NCI-H146 treated with DMSO at 0.1 percent for 48 hours (cell line): ENCODE measurements at regions not wholly inside any gene's neighbourhood (a gene's known extent, or its start where the extent isn't known, plus 50 kb on each side); places are given as distances from the start of the nearest gene placed in this dataset.
"Not testable (repeated sequence)": the region's sequence is repeated elsewhere in the genome, so short reads cannot be mapped to it uniquely, and the experiment has no call there.

Source experiments
- DNase-seq: peaks from one replicate; lab custom pipeline; 2025; ENCODE audit not compliant: unreplicated experiment; lab: John Stamatoyannopoulos, UW

DNA sequence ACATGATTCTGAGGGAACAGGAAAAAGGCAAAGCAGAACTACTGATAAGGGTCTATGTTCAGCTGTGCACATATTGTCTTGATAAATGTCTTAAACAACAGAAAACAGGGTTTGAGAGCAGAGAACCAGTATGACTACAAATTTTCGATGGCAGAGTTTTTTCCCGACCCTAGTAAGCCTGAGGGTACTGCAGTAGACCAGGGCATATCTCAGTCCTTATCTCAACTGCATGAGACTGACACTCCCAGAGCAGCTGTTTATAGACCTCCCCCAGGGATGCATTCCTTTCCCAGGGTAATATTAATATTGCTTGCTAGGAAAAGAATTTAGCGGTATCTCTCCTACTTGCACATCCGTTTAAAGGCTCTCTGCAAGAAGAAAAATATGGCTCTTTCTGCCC is 1176.8 kb upstream of the ADGRB3 start:
- DNase-seq, result no peak

DNA sequence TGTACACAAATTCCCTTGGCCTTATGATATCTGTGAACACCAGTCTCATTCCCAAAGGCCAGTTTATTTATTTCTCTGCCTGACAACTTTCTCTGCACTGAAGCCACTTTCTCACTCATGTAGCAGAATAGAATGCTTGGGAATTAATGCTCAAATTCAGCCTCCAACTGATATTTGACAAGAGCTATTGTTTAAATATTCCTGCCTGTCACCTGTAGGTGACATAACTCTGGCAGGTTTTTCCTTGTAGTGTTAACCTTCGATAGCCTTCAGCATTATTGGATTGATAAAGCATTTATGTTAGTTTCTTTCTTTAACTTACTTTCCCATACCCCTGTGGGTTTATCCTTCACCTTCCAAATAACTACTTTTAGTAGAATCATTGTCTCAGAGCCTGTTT is 1183.2 kb upstream of the ADGRB3 start:
- no peak for DNase-seq

DNA sequence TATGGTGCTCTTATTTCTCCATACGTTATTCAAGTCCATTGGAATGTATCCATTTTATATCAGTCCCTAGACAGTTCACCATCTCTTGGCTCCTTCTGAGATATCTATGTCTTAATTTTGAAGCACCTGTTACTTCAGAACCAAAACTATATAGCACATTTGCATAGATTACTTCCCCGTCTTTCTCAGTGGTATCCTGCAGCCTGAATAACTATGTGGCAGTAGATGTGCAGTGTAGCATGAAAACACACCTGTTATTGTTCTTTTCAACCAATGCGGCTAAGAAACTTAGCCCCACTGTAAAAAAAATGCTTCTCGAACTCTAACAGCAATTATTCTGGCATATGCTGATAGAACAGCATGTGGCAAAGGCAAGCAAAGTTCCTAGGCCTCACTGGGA is 1184.4 kb upstream of the ADGRB3 start:
- no peak for DNase-seq

DNA sequence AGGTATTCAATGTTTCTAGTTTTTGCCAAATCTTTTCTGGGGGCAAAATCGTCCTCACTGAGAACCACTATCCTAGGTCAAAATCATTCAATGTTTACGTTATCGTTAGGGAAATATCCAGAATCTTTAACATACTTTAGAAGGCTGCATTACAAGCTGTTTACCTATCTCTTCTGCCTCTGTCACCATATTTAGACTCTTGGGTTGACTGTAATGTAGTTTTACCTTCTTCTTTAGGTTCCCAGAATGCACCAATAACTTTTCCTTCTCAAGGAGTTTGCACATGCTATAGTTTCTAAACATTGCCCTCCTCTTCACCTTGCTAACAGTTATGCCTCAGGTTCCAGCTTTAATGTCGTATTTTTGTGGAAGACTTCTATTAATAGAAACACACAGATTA is 1185.5 kb upstream of the ADGRB3 start:
- DNase-seq, result no peak

- no peak for DNase-seq
Measured at GRCh38 chr6:67433124-67433523, 1202.0 kb upstream of the ADGRB3 start.

GRCh38 chr6:67431076-67431475 is 1204.0 kb upstream of the ADGRB3 start:
- no peak for DNase-seq

- DNase-seq, result not testable (repeated sequence)
Measured at GRCh38 chr6:67426686-67427085, 1208.4 kb upstream of the ADGRB3 start.

- DNase-seq, result no peak
Measured at GRCh38 chr6:67412035-67412434, 1223.0 kb upstream of the ADGRB3 start.

DNA sequence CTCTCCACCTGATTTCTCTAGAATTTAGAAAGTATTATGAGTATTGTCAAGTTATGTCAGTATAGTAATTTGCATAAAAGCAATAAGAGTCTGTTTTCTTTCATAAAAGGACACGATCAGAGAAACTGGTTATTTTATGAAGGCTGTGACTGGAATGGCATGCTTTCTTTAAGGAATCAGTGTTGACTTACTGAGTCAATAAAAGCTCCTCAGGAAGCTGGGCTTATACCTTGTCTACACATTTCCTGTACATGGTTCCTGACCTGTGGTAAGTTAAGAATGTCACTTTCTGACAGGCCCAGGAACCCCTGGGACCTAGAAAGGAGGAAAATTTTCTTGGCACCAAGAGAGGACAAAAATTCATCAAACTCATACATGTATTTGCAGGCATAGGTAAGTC is 1224.0 kb upstream of the ADGRB3 start:
- DNase-seq, result no peak

- DNase-seq, result no peak
Measured at GRCh38 chr6:67394254-67394653, 1240.8 kb upstream of the ADGRB3 start.

DNA sequence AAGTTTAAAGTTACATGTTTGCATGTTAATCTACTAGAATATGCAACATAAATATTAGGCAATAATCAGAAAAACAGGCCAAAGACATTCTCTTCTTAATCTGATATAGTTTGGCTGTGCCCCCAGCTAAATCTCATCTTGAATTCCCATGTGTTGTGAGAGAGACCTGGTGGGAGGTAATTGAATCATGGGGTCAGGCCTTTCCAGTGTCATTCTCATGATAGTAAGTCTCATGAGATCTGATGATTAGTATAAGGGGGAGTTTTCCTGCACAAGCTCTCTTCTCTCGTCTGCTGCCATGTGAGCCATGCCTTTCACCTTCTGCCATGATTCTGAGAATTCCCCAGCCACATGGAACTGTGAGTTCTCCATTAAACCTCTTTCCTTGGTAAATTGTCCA is 1241.7 kb upstream of the ADGRB3 start:
- no peak for DNase-seq

GRCh38 chr6:67391955-67392354 is 1243.1 kb upstream of the ADGRB3 start:
- no peak for DNase-seq

DNA sequence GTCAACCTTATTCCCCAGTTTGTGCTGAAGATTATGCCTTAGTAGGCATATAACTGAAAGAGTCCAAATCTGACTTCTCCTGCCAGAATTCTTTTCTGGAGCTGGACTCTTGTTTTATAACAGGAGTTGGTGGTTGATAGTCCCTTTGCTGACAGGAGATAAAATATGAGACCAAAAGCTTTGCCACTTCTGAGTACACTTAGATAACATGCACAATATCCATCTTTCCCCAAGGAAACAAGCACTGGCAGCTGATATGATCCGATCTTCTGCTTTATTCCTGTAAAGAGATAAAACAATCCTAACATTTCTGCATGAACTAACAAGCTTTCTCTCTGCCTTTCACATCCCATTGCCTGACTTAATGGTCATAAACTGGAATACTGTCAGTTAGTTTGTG is 1265.4 kb upstream of the ADGRB3 start:
- no peak for DNase-seq

DNA sequence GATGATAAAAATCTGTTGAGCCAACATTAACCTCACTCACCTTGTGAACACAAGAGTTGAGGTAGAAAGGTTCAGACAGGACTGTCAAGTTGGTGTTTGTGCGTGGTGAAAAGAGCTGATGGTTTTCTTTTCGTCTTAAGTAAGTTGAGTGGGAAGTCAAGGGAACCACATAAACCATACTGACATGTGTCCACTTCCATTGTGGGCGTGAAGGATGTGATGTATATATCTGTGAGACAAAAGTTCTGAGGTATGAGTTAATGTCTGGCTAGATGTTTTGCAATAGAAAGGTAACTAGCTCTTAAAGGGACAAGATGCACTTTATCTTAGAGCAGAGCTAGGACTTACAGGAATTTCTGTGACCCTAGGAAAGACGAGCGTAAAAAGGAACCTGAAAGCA is 1272.1 kb upstream of the ADGRB3 start:
- DNase-seq, result no peak

DNA sequence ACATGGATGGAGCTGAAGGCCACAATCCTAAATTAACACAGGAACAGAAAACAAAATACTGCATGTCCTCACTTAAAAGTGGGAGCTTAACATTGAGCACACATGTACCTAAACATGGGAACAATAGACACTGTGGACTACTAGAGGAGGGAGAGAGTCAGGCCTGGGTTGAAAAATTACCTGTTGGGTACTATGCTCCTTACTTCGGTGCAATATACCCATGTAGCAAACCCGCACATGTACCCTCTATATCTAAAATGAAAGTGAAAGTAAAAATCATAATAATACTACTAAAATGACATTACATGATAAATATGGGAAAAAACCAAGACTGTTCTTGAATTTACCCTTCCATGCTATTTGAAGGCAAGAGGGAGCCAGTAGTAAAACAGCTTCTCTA is 1273.8 kb upstream of the ADGRB3 start:
- no peak for DNase-seq

DNA sequence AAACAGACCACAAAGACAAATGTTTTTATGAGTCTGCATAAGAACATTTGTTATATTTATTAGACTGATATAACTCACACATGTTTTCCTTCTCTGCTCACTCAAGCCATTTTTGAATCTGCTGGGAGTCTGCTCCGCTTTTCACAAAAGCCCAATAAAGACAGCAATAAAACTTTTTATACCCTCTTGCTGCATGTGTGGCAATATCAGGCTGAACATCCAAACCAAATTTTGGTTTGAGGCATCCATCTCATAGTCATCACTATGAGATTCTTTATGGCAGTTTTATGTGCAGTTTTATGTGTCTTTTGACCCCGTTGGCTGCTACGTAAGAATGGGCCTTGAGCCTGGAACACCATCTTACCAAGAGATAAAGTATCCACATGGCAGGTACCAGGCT is 1276.8 kb upstream of the ADGRB3 start:
- no peak for DNase-seq

- DNase-seq, result no peak
Measured at GRCh38 chr6:67353861-67354260, 1281.2 kb upstream of the ADGRB3 start.

- DNase-seq, result no peak
Measured at GRCh38 chr6:67352717-67353116, 1282.4 kb upstream of the ADGRB3 start.

DNA sequence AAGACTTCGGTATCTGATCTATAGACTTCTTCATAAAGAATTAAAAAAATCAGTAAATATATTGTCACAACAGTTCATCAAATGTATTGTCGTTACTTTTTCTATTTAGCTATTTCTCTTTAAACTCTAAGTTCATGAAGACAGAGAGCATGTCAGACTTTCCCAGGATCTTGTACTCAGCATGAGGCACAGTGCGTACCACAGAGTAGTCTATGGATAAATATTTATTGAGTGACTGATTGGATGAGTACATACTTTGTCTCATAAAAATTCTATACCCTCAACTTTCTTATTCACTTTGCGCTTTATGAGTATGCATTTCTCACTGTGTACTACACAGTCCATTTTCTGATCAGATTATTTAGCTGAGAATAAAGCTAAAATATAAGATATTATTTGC is 1284.4 kb upstream of the ADGRB3 start:
- DNase-seq, result no peak

DNA sequence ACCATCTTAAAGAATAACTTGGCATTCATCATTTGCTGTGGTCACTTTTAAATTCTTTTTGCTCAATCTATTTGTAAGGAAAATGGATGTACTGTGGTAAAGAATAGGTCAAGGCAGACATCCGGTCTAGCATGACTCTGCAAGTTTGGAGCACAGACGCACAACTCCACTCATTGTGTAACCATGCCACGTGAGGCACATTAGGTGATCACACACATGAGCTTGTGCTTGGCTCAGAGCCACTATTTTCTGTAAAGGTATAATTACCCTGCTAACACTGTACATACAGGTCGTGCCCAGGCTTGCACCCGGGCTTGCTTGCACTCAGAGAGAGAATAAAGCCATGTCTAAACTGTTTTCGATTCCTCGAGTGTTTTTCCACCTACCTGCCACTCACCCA is 1289.1 kb upstream of the ADGRB3 start:
- peak; percentile 21 for DNase-seq

DNA sequence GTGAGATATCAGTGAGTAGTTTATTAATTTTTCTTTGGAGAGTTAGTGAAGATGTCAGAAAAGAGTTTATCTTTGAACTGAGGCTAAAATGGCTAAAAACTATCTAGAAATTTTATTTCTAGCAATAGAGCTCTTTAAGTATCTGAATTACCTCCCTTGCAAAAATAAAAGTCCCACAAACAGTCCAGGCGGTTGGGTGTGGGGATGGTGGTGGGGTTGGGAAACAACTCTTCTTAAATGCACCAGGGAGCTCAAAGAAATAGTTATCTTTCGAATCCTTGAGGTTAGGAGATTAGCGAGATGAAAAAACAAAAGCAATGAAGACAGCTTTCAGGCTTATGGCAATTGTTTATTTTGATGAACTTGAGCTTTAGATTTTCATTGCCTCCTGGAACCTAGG is 1299.1 kb upstream of the ADGRB3 start:
- no peak for DNase-seq

GRCh38 chr6:67331304-67331703 is 1303.8 kb upstream of the ADGRB3 start:
- DNase-seq, result no peak

DNA sequence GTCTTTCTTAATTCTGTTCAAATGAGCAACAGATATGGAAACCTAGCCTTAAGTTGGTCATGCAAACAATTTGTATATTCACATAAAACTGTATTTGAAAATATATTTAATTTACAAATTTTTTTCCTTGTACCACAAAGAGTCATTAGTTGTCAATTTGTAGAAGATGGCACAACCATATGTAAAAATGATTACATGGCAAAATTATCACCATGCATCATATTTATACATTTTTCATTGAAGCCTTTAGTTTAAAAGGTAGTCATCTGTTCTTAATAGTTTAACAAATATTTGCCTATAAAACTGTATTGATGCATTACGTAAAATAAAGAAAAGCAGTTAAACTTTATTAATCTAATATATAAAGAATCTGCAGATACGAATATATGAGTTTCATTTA is 1306.8 kb upstream of the ADGRB3 start:
- DNase-seq, result no peak

GRCh38 chr6:67300430-67301040 is 1334.5 kb upstream of the ADGRB3 start:
- no peak for DNase-seq
